GM19238 (cell line): ENCODE measurements at regions not wholly inside any gene's neighbourhood (a gene's known extent, or its start where the extent isn't known, plus 50 kb on each side); places are given as distances from the start of the nearest gene placed in this dataset.
"Not testable (repeated sequence)": the region's sequence is repeated elsewhere in the genome, so short reads cannot be mapped to it uniquely, and the experiment has no call there.

ENCODE experiments used
- DNase-seq: peaks from one replicate; pipeline ENCODE4 v3.0.0; 2011; ENCODE audit warnings: low spot score; ENCODE audit not compliant: insufficient read length

GRCh38 chr4:10388146-10388545 lies 69.1 kb downstream of the ZNF518B start:
- not testable (repeated sequence) for DNase-seq

- no peak for DNase-seq
These were observed 71.2 kb downstream of the ZNF518B start for GRCh38 chr4:10385994-10386394.

GRCh38 chr4:10384974-10385373 lies 72.3 kb downstream of the ZNF518B start:
- no peak for DNase-seq

- no peak for DNase-seq
These were observed 73.8 kb downstream of the ZNF518B start for GRCh38 chr4:10383417-10383816.

GRCh38 chr4:10382171-10382570 lies 75.1 kb downstream of the ZNF518B start:
- DNase-seq, result not testable (repeated sequence)

- no peak for DNase-seq
These were observed 76.1 kb downstream of the ZNF518B start for GRCh38 chr4:10381146-10381545.

- DNase-seq, result no peak
These were observed 76.5 kb downstream of the ZNF518B start for GRCh38 chr4:10380735-10381134.

GRCh38 chr4:10371869-10372471 lies 85.3 kb downstream of the ZNF518B start:
- no peak for DNase-seq

GRCh38 chr4:10371121-10371520 lies 86.1 kb downstream of the ZNF518B start:
- no peak for DNase-seq

- no peak for DNase-seq
These were observed 87.7 kb downstream of the ZNF518B start for GRCh38 chr4:10369517-10369916.

GRCh38 chr4:10366628-10367027 lies 90.6 kb downstream of the ZNF518B start:
- no peak for DNase-seq

GRCh38 chr4:10364194-10364593 lies 93.0 kb downstream of the ZNF518B start:
- no peak for DNase-seq

GRCh38 chr4:10354746-10355145 lies 102.5 kb downstream of the ZNF518B start:
- DNase-seq, result no peak

GRCh38 chr4:10354225-10354624 lies 103.0 kb downstream of the ZNF518B start:
- no peak for DNase-seq

GRCh38 chr4:10353110-10353509 lies 104.1 kb downstream of the ZNF518B start:
- no peak for DNase-seq

- DNase-seq, result no peak
These were observed 109.0 kb downstream of the ZNF518B start for GRCh38 chr4:10348241-10348640.

- DNase-seq, result no peak
These were observed 109.4 kb downstream of the ZNF518B start for GRCh38 chr4:10347815-10348214.

GRCh38 chr4:10347281-10347795 lies 109.9 kb downstream of the ZNF518B start:
- DNase-seq, result no peak

- no peak for DNase-seq
These were observed 111.2 kb downstream of the ZNF518B start for GRCh38 chr4:10346023-10346422.

GRCh38 chr4:10345381-10345784 lies 111.8 kb downstream of the ZNF518B start:
- no peak for DNase-seq

- DNase-seq, result no peak
These were observed 112.4 kb downstream of the ZNF518B start for GRCh38 chr4:10344824-10345223.

GRCh38 chr4:10343656-10344055 lies 113.6 kb downstream of the ZNF518B start:
- DNase-seq, result no peak

GRCh38 chr4:10342866-10343265 lies 114.4 kb downstream of the ZNF518B start:
- no peak for DNase-seq

- DNase-seq, result no peak
These were observed 120.8 kb downstream of the ZNF518B start for GRCh38 chr4:10336471-10336870.
